GM04503 (cell line): ENCODE measurements at regions not wholly inside any gene's neighbourhood (a gene's known extent, or its start where the extent isn't known, plus 50 kb on each side); places are given as distances from the start of the nearest gene placed in this dataset.

ENCODE experiments used
- DNase-seq: peaks from one replicate; pipeline ENCODE4 v3.0.0-alpha.2; 2012; ENCODE audit warnings: low read depth

DNA sequence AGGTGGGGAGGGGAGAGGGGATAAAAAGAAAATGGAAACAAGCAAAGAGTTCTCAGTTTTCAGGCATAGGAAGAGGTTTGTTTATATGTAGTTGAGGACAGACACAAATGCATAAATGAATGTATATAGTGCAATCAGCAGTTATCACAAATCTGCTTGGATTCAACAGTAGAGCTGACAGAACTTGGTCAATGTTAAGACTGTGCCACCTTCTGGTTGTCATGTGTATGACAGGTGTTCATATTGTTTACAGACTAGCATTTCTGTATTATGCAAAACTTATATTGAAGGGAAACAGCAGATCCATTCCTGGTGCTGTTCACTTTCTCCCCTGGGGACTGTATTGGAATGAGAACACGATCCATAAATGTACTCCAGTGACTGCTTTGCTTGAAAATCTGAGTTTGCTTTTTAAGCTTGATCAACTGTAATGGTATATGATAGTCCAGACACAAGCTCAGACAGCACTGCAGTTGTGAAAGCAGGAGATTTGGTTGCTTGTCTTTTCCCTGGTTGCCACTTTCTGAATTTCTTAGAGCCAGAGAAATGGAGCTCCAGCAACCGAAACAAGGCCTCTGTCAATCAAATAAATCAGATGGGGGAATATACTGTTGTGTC is 319.5 kb upstream of the OBI1 start:
- peak; percentile 8 for DNase-seq

GRCh38 chr13:78977311-78977710 is 318.4 kb upstream of the OBI1 start:
- DNase-seq = no peak

GRCh38 chr13:78976696-78977095 is 317.7 kb upstream of the OBI1 start:
- DNase-seq = no peak

GRCh38 chr13:78972561-78972960 is 313.6 kb upstream of the OBI1 start:
- DNase-seq = no peak

DNA sequence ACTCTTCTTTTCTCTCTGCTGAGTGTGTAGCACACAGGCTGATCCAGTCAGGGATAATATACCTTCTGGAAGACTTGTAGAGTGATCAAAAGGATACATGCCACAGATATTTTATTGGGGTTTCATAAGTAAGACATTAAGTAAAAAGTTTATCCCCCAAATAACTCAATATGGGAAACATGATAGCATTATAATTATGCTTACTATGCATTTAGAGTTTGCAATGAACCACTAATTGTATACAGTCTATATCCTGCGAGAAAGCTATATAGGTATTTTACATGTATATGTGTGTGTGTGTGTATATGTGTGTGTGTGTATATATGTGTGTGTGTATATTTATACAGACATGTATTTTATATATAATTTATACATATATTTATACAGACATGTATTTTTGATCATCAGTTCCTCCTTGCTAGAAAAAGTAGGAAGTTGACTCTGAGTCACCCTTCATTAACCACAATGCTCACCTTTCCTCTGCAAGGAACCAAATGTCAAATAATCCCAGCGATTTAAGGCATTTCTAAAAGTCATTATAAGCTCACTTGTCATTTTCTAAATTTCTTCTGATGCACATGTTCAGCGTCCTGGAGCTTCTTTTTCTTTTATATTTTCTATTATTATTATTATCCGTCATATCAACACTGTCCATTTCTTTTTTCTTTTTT is 312.5 kb upstream of the OBI1 start:
- no peak for DNase-seq

DNA sequence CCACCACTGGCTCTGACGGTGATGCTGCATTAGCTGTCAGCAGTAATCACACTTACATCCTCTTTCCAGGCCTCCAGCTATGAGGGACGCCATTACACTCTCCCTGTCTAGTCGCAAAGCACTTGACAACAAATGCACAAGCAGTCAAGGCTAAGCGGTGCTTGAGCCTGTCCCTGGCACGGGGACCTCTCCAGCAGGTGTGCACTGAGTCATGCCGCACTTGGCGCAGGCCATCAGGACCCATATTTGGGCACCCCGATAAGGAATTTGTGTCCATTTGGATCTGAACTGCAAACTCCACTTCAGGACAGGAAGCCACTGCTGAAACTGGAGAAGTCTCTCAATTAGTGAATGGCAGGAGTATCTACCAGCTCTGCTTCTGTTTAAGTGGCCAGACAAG is 301.9 kb upstream of the OBI1 start:
- no peak for DNase-seq

DNA sequence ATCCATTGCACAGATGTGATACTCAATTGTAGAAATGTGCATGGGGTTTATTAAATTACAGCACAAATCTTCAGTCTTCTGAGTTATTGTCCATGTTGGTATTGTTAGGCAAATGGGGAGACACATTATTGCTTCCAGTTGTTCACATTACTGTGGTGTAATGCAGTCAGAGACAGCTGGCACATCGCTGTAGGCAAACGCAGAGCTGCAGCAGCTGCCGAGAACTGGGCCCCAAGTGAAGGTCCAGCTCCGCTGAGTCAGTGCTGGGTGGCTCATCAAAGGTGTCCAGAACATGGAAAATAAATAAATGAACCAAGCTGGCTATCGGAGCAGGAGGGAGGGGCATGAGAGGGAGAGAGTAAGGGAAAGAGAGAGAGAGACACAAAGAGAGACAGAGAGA is 299.1 kb upstream of the OBI1 start:
- no peak for DNase-seq

GRCh38 chr13:78940455-78941130 is 281.6 kb upstream of the OBI1 start:
- DNase-seq = no peak

DNA sequence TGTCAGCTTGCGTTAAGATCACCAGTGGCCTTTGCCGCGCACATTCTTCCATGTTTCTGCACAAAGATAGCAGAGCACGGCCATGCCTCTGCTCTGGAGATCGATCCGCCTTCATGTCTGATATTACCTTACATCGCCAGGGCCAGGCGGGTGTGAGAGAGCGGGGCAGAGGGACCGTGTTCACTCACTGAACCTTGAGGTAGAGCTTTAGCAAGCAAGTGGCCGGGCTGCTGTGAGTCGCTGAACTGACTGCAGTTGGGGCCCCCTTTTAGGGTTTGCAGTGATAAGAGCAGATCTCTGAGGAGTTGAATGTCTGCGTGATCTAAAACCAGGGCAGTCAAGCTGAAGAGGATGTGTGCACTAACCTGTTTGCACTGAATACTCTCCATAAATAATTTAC is 275.4 kb upstream of the OBI1 start:
- no peak for DNase-seq

DNA sequence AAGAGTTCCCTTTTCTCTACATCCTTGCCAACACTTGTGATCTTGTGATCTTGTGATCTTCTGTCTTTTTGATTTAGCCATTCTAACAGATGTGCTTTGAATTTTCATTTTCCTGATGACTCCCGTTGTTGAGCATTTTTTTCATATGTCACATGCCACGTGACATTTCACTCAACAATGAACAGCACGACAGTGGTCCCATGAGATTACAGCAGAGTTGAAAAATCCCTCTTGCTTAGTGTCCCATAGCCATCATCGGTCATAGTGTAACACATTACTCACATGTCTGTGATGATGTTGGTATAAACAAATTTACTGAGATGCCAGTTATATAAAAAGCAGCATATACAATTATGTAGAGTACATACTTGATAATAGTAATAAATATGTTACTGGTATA is 256.1 kb upstream of the OBI1 start:
- DNase-seq = no peak

- DNase-seq = no peak
Measured at GRCh38 chr13:78913656-78914055, 254.7 kb upstream of the OBI1 start.

- DNase-seq = no peak
Measured at GRCh38 chr13:78910147-78910546, 251.2 kb upstream of the OBI1 start.

- DNase-seq = no peak
Measured at GRCh38 chr13:78909276-78909675, 250.3 kb upstream of the OBI1 start.

GRCh38 chr13:78907006-78907405 is 248.1 kb upstream of the OBI1 start:
- no peak for DNase-seq

DNA sequence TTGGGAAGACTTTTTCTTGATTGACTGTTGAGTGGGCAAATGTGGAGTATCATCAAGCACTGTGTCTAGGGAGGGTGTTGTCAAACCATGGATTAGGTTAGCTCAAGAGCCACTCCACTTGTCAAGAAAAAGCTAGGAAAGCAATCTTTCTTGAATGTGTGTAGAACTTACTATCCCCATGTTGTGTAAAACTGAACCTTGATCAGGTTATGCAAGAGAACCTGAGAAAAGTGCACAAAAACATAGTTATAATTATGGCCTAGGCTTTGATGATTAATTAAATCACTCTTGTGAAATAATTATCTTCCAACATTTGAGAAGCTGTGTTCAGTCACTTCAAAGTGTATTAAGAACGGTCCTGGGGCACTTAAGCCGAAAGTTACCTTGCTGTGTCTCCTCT is 238.2 kb upstream of the OBI1 start:
- no peak for DNase-seq

GRCh38 chr13:78884571-78884970 is 225.6 kb upstream of the OBI1 start:
- no peak for DNase-seq

DNA sequence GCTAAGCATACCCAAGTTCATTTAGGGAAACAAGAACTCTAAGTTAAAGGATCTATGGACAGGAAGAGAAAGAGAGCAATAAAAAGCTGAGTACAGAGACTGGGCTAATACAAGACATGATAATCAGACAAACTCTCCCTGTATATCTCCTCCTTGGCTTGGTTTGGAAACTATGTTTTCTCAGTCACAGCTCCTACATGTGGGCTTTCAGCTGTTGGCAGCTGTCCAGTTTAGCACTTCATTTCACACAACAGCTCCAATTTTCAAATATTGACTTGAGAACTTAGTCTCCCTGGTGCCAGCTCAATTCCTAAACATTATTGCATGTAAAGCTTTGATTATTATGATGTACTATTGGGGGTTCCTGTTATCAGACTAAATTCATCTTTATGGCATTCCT is 222.8 kb upstream of the OBI1 start:
- DNase-seq = no peak

DNA sequence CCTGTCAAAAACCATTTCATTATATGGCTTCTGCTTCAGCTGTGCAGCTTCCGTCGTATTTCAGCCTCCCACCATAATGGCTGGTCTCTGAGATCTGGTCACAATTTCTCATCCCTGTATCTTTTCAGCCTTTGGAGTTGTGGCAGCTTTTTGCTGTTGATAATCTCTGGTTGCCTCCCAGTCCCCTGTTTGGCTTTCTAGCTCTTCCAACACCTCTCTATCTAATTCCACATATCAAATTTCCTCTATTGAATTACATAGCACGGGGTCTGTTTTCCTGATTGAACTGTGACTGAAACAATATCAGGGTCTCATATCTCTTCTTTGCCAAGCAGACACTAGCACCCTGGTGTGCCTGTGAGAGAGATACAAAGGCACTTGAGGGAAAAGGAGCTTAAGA is 222.1 kb upstream of the OBI1 start:
- no peak for DNase-seq

DNA sequence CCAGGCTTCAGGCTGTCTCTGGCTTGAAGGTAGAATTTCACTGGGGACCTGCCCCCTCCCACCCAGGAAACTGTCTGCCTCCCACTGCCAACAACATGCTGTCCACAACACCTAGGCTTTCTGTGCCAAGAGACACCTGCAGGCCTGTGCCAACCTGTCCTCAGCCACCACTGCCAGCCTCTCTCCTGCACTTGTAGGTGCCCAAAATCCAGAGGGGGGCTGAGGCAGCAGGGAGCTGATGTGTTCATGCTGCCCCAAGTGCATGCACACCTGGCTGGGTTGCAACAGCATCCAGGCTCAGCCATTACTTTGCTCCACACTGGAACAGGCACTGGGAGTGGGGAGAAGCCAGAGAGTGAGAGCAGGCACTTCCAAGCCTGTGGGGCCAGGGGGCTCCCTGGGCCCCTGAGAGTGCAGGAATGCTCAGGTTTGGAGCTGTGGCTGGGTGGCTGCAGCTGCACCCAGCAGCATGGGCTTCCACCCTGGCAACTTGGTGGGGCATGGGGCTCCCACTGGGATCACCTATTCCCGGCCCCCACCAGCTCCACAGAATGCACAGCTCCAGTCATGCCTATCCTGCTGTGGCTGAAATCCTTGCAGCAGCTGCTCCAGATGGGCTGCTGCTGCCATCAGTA is 218.1 kb upstream of the OBI1 start:
- DNase-seq = no peak

- no peak for DNase-seq
Measured at GRCh38 chr13:78875792-78876580, 217.0 kb upstream of the OBI1 start.

DNA sequence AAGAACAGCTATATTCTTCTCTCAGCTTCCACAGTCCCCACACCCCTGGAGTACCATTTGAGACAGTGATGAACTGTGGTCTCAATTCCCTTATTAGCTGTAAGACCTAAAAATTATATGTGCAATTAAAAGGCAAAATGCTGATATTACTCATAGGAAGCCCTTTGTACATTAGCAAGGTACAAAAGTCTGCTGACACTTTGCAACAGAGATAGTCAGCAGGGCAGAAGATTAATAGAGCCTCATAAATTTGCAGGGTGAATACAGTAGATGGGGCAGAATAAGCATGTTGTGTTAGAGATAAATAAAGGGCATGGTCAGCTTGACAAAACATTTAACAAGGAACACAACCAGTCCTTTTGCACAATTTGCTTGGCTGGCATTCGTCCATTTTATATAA is 210.0 kb upstream of the OBI1 start:
- no peak for DNase-seq

GRCh38 chr13:78867655-78868054 is 208.7 kb upstream of the OBI1 start:
- DNase-seq = no peak
